ENCODE measurements at regions not wholly inside any gene's neighbourhood (a gene's known extent, or its start where the extent isn't known, plus 50 kb on each side); places are given as distances from the start of the nearest gene placed in this dataset.

- Histone ChIP-seq H4K20me1 (ENCODE audit: insufficient read depth) (no peaks in the 10 kb centered on the region), H3K4me2 (no peak overlapping the region), H3K36me3 (ENCODE audit: insufficient read depth) (no peaks in the 10 kb centered on the region), H3K4me1 (ENCODE audit: low read depth, poor library complexity, severe bottlenecking) (no peaks in the 10 kb centered on the region), H2AFZ (ENCODE audit: low read depth) (no peak overlapping the region), H3K27me3 (ENCODE audit: insufficient read depth, low read depth) (no peaks in the 10 kb centered on the region), H3K4me3 (IDR thresholded peaks at IDR 0.05; ENCODE audit: insufficient read depth, low read depth, low read length) (no peak overlapping the region), H3K79me2 (ENCODE audit: insufficient read depth, low read depth) (no peaks in the 10 kb centered on the region), H3K27ac (no peak overlapping the region), H3K9ac (no peak overlapping the region)
- no peak for TF ChIP-seq CTCF (conservative IDR thresholded peaks at IDR 0.05; ENCODE audit: low read depth, low read length)
Observed at GRCh38 chr4:41375561-41375960, 118.8 kb downstream of the UCHL1 start.

GRCh38 chr4:41377196-41377595 lies 120.5 kb downstream of the UCHL1 start:
- H3K4me1 ChIP-seq (ENCODE audit: low read depth, poor library complexity, severe bottlenecking): no peaks in the 10 kb centered on the region
- H3K36me3 ChIP-seq (ENCODE audit: insufficient read depth): no peaks in the 10 kb centered on the region
- no peak overlapping the region for H3K27ac ChIP-seq
- TF ChIP-seq CTCF (conservative IDR thresholded peaks at IDR 0.05; ENCODE audit: low read depth, low read length): no peak
- no peak overlapping the region for H3K9ac ChIP-seq
- no peak overlapping the region for H3K4me2 ChIP-seq
- H2AFZ ChIP-seq (ENCODE audit: low read depth): no peak overlapping the region
- no peak overlapping the region for H3K4me3 ChIP-seq (IDR thresholded peaks at IDR 0.05; ENCODE audit: insufficient read depth, low read depth, low read length)
- H3K27me3 ChIP-seq (ENCODE audit: insufficient read depth, low read depth): no peaks in the 10 kb centered on the region
- H4K20me1 ChIP-seq (ENCODE audit: insufficient read depth): no peaks in the 10 kb centered on the region
- no peaks in the 10 kb centered on the region for H3K79me2 ChIP-seq (ENCODE audit: insufficient read depth, low read depth)

- H2AFZ ChIP-seq (ENCODE audit: low read depth): no peak overlapping the region
- no peak for TF ChIP-seq CTCF (conservative IDR thresholded peaks at IDR 0.05; ENCODE audit: low read depth, low read length)
- H3K79me2 ChIP-seq (ENCODE audit: insufficient read depth, low read depth): no peaks in the 10 kb centered on the region
- H3K27ac ChIP-seq: no peak overlapping the region
- H3K4me1 ChIP-seq (ENCODE audit: low read depth, poor library complexity, severe bottlenecking): no peaks in the 10 kb centered on the region
- no peaks in the 10 kb centered on the region for H3K36me3 ChIP-seq (ENCODE audit: insufficient read depth)
- H3K27me3 ChIP-seq (ENCODE audit: insufficient read depth, low read depth): no peaks in the 10 kb centered on the region
- H3K4me3 ChIP-seq (IDR thresholded peaks at IDR 0.05; ENCODE audit: insufficient read depth, low read depth, low read length): no peak overlapping the region
- no peaks in the 10 kb centered on the region for H4K20me1 ChIP-seq (ENCODE audit: insufficient read depth)
- H3K9ac ChIP-seq: no peak overlapping the region
- no peak overlapping the region for H3K4me2 ChIP-seq
Observed at GRCh38 chr4:41379230-41379629, 122.5 kb downstream of the UCHL1 start.

GRCh38 chr4:41380511-41381157 lies 123.9 kb downstream of the UCHL1 start:
- H2AFZ ChIP-seq (ENCODE audit: low read depth): no peak overlapping the region
- H3K27ac ChIP-seq: no peak overlapping the region
- no peaks in the 10 kb centered on the region for H3K36me3 ChIP-seq (ENCODE audit: insufficient read depth)
- no peak for TF ChIP-seq CTCF (conservative IDR thresholded peaks at IDR 0.05; ENCODE audit: low read depth, low read length)
- no peaks in the 10 kb centered on the region for H3K27me3 ChIP-seq (ENCODE audit: insufficient read depth, low read depth)
- no peak overlapping the region for H3K4me3 ChIP-seq (IDR thresholded peaks at IDR 0.05; ENCODE audit: insufficient read depth, low read depth, low read length)
- H4K20me1 ChIP-seq (ENCODE audit: insufficient read depth): no peaks in the 10 kb centered on the region
- no peak overlapping the region for H3K4me2 ChIP-seq
- H3K9ac ChIP-seq: no peak overlapping the region
- no peaks in the 10 kb centered on the region for H3K79me2 ChIP-seq (ENCODE audit: insufficient read depth, low read depth)
- no peaks in the 10 kb centered on the region for H3K4me1 ChIP-seq (ENCODE audit: low read depth, poor library complexity, severe bottlenecking)

Measured in KMS-11 (cell line).